ENCODE measurements at regions not wholly inside any gene's neighbourhood (a gene's known extent, or its start where the extent isn't known, plus 50 kb on each side); places are given as distances from the start of the nearest gene placed in this dataset.
A peak's percentile ranks its signal among the peaks of the same experiment; 100 is the strongest.

- TF ChIP-seq ZFX (IDR thresholded peaks at IDR 0.05; ENCODE audit: borderline replicate concordance): no peak
- TF ChIP-seq CTCF (IDR thresholded peaks at IDR 0.05): no peak
- H3K27ac ChIP-seq: no peak overlapping the region
Observed at GRCh38 chr2:201962774-201963562, 70.7 kb upstream of the FZD7 start.

GRCh38 chr2:201964011-201964410, 69.6 kb upstream of the FZD7 start:
- TF ChIP-seq CTCF (IDR thresholded peaks at IDR 0.05) (no peak), ZFX (IDR thresholded peaks at IDR 0.05; ENCODE audit: borderline replicate concordance) (no peak)
- H3K27ac ChIP-seq: no peak overlapping the region

GRCh38 chr2:201964631-201965206, 68.9 kb upstream of the FZD7 start:
- no peak overlapping the region for H3K27ac ChIP-seq
- TF ChIP-seq CTCF (IDR thresholded peaks at IDR 0.05) (no peak), ZFX (IDR thresholded peaks at IDR 0.05; ENCODE audit: borderline replicate concordance) (no peak)

DNA sequence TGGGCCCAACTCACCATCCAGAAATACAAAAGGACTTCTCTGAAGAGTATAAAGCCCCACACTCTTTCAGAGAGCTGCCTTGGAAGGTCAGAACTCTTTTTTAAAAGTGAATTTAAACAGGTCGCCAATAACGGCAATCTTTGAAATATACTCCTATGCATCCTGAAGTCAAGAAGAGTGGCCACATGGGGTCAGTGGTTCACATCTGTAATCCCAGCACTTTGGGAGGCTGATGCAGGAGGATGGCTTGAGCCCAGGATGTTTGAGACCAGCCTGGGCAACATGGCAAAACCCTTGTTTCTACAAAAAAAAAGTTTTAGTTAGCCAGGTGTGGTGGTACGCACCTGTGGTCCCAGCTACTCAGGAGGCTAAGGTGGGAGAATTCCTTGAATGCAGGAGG, 68.1 kb upstream of the FZD7 start:
- no peak overlapping the region for H3K27ac ChIP-seq
- no peak for TF ChIP-seq ZFX (IDR thresholded peaks at IDR 0.05; ENCODE audit: borderline replicate concordance)
- peak; percentile 40 for TF ChIP-seq CTCF (IDR thresholded peaks at IDR 0.05)

DNA sequence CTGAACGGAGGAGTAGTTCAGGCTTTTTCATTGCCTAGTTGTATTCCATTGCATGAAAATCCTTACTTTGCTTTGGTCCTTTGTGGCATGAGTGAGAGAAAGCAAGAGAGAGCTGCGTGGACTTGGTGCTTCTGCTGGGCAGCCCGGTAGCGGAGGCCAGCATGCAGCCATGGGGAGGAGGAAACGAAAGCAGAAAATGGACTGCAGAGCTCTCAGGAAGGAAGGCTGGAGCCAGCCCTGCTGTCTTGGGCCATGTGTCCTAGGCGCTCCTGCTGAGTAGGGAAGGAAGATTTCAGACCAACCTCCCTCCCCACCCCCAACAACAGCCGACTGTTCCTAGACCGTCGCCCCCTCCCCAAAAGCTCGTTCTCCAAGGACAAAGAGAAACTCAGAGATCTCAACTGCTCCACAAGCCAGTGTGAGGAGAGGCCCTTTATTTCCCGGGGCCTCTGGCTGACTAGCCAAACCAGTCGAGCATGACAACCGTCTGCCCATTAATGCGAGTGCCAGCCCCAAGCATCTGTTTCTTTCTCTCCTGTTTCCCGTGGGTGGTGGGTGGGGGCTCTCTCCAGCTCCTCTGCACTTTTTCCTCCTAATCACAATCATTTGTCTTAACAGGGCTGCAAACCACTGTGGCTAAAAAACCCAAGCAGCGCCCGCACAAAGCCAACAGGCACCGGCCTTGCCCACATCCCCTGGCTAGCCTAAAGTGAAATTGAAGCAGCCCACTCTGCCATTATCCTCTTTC, 66.8 kb upstream of the FZD7 start:
- no peak overlapping the region for H3K27ac ChIP-seq
- no peak for TF ChIP-seq CTCF (IDR thresholded peaks at IDR 0.05)
- no peak for TF ChIP-seq ZFX (IDR thresholded peaks at IDR 0.05; ENCODE audit: borderline replicate concordance)

DNA sequence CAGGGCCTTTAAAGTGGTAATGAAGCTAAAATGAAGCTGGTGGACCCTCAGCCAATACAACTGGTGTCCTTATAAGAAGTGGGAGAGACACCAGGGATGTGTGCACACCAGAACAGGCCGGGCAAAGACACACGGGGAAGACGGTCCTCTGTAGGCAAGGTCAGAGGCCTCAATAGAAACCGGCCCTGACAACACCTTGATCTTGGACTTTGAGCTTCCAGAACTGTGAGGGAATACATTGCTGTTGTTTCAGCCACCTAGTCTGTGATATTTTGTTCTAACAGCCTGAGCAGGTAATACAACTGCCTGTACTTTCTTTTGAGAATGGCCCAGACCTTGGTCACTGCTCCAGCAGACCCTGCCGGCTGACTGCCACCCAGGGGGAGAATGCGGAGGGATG, 65.6 kb upstream of the FZD7 start:
- no peak for TF ChIP-seq ZFX (IDR thresholded peaks at IDR 0.05; ENCODE audit: borderline replicate concordance)
- TF ChIP-seq CTCF (IDR thresholded peaks at IDR 0.05): no peak
- H3K27ac ChIP-seq: no peak overlapping the region

- no peak overlapping the region for H3K27ac ChIP-seq
- no peak for TF ChIP-seq CTCF (IDR thresholded peaks at IDR 0.05)
- TF ChIP-seq ZFX (IDR thresholded peaks at IDR 0.05; ENCODE audit: borderline replicate concordance): no peak
Observed at GRCh38 chr2:201968476-201968875, 65.2 kb upstream of the FZD7 start.
